GM12878 (cell line): ENCODE measurements at regions not wholly inside any gene's neighbourhood (a gene's known extent, or its start where the extent isn't known, plus 50 kb on each side); places are given as distances from the start of the nearest gene placed in this dataset.

Source experiments
- ATAC-seq: fragments of 200-7000 bp; cut with Tn5 transposase; 3 replicates; pipeline ENCODE4 v1.9.1; 2020; ENCODE audit warnings: mild to moderate bottlenecking, moderate library complexity
- BruUV-seq: library from RNA; stranded (reverse); fragments of 400-500 nt; replicated peaks from 2 replicates; lab custom pipeline; 2021; lab: Mats Ljungman, UMichigan
- CTCF ChIA-PET: fragments of 300-600 bp; sonication (Branson Sonifier 250); formaldehyde crosslinking; extraction: SDS; loops from one replicate; lab custom pipeline; 2021; ENCODE audit warnings: inconsistent platforms; lab: Yijun Ruan, JAX
- POLR2A ChIA-PET: fragments of 350-600 bp; formaldehyde crosslinking; extraction: SDS; loops from one replicate; lab custom pipeline; 2021; ENCODE audit warnings: inconsistent platforms; lab: Charles Lee
- RAD21 ChIA-PET: fragments of 300-600 bp; sonication (Branson Sonifier 250); formaldehyde crosslinking; loops from one replicate; lab custom pipeline; 2023; ENCODE audit warnings: antibody characterized with exemption; ENCODE audit not compliant: unreplicated experiment; lab: Charles Lee
- SMC1A ChIA-PET: fragments of 300-600 bp; sonication (Branson Sonifier 250); formaldehyde crosslinking; loops from one replicate; lab custom pipeline; 2023; ENCODE audit not compliant: unreplicated experiment, uncharacterized antibody; lab: Charles Lee
- DNase-seq: peaks from one replicate; pipeline ENCODE4 v3.0.0-alpha.2; 2011; ENCODE audit warnings: low read depth, low spot score
- FAIRE-seq: peaks from 3 replicates; lab custom pipeline; 2011; peaks lifted over from hg19 to GRCh38; lab: Jason Lieb, UNC
- H2AFZ ChIP-seq: 2 replicates; pipeline ENCODE4 v1.6.0; 2011; ENCODE audit warnings: low read depth, low read length, control low read depth; ENCODE audit not compliant: control insufficient read depth
- H3K27ac ChIP-seq: 2 replicates; pipeline ENCODE4 v1.5.1; 2011; ENCODE audit warnings: control low read depth; ENCODE audit not compliant: control insufficient read depth, insufficient read depth
- H3K27me3 ChIP-seq, 2 experiments: replicated peaks in 1 of 2; 2 replicates each; pipeline versions ENCODE4 v1.6.0 to v1.6.1; 2011; ENCODE audit warnings: low read length in 1 of 2; ENCODE audit not compliant: control insufficient read depth in 2 of 2, insufficient read depth in 2 of 2
- H3K36me3 ChIP-seq, 2 experiments: 2 replicates each; pipeline ENCODE4 v1.5.1; 2011; ENCODE audit warnings: low read length in 1 of 2; ENCODE audit not compliant: control insufficient read depth in 2 of 2, insufficient read depth in 2 of 2
- H3K4me1 ChIP-seq: 2 replicates; pipeline ENCODE4 v1.6.1; 2011; ENCODE audit warnings: mild to moderate bottlenecking, low read length, moderate library complexity, mixed read lengths; ENCODE audit not compliant: control insufficient read depth, insufficient read depth
- H3K4me2 ChIP-seq: 2 replicates; pipeline ENCODE4 v1.6.0; 2011; ENCODE audit warnings: control low read depth; ENCODE audit not compliant: control insufficient read depth, insufficient read depth
- H3K4me3 ChIP-seq: fragments of 200-600 bp; sonication (generic); 2 replicates; pipeline ENCODE4 v1.5.1; 2016
- H3K79me2 ChIP-seq: 2 replicates; pipeline ENCODE4 v1.6.0; 2011; ENCODE audit warnings: low read length; ENCODE audit not compliant: control insufficient read depth, insufficient read depth
- H3K9ac ChIP-seq: 2 replicates; pipeline ENCODE4 v1.8.0; 2011; ENCODE audit warnings: low read length, control low read depth, mixed read lengths; ENCODE audit not compliant: control insufficient read depth, insufficient read depth
- H3K9me3 ChIP-seq: replicated peaks from 3 replicates; pipeline ENCODE4 v1.5.1; 2011; ENCODE audit warnings: mild to moderate bottlenecking, low read length; ENCODE audit not compliant: control insufficient read depth, insufficient read depth
- H4K20me1 ChIP-seq: 2 replicates; pipeline ENCODE4 v1.6.0; 2011; ENCODE audit not compliant: control insufficient read depth, insufficient read depth
- CTCF ChIP-seq, 3 experiments: IDR thresholded peaks in 2 of 3; conservative IDR thresholded peaks in 1 of 3; 2 replicates each; pipeline ENCODE4 v1.5.1; 2011; ENCODE audit warnings: low read depth in 3 of 3, low read length in 3 of 3, mild to moderate bottlenecking in 3 of 3, control low read depth in 2 of 3, moderate library complexity in 2 of 3, inconsistent platforms in 1 of 3, mixed read lengths in 1 of 3; ENCODE audit not compliant: control insufficient read depth in 2 of 3, insufficient read depth in 1 of 3; ENCODE audit errors: extremely low read depth in 1 of 3
- RAD21 ChIP-seq: IDR thresholded peaks from 2 replicates; pipeline ENCODE4 v1.6.1; 2011; ENCODE audit warnings: mild to moderate bottlenecking, low read depth, low read length, moderate library complexity; ENCODE audit not compliant: insufficient read depth
- SMC3 ChIP-seq: IDR thresholded peaks from 2 replicates; pipeline ENCODE4 v1.6.1; 2011; ENCODE audit warnings: low read length, improper control_type of control experiment, borderline replicate concordance
- ZBTB4 ChIP-seq: fragments of 450-650 bp; formaldehyde crosslinking; IDR thresholded peaks from 2 replicates; pipeline ENCODE4 v1.4.0; 2022; ENCODE audit warnings: mild to moderate bottlenecking, moderate library complexity
- WGBS: methylation state at CpG from one replicate; pipeline ENCODE4 v1.1.6; 2016; ENCODE audit warnings: low lambda C conversion rate; ENCODE audit not compliant: insufficient replicate concordance, insufficient coverage; ENCODE audit errors: missing lambda C conversion rate; 5-methylcytosine and 5-hydroxymethylcytosine counted together
- in situ Hi-C: fragments of 300-500 bp; cut with MboI; formaldehyde crosslinking; loops from 9 replicates; pipeline ENCODE4 v1.14.3; 2018; ENCODE audit warnings: mixed read lengths
- intact Hi-C: fragments of 100-400 bp; cut with micrococcal nuclease; formaldehyde crosslinking; loops from one replicate; pipeline ENCODE4 v1.14.2; 2022; ENCODE audit not compliant: unreplicated experiment

GRCh38 chr7:19442016-19442785 lies 266.6 kb downstream of the POLR1F start:
- ATAC-seq, result peak; percentile 77
- Histone ChIP-seq H3K27ac (no peak overlapping the region), H4K20me1 (no peaks in the 10 kb centered on the region), H3K79me2 (no peaks in the 10 kb centered on the region), H3K4me2 (no peak overlapping the region), H3K4me3 (no peak overlapping the region), H3K36me3 (no peaks in the 10 kb centered on the region), H3K27me3 (no peaks in the 10 kb centered on the region), H3K9me3 (no peaks in the 10 kb centered on the region), H3K4me1 (no peaks in the 10 kb centered on the region), H3K9ac (no peak overlapping the region), H2AFZ (no peak overlapping the region)
- ChIA-PET SMC1A (no interaction called here), POLR2A (no interaction called here), RAD21 (no interaction called here), CTCF (interaction anchor here (1.1 kb wide), 1 partner anchor 320 kb away, joined by 3 read pairs; no protein-coding TSS in a partner anchor)
- BruUV-seq, result no TSS peak
- no peak for FAIRE-seq
- 14% methylated on average over 4 of the region's 4 CpGs for WGBS
- in situ Hi-C loops (no loop called here), intact Hi-C loops (no loop called here)
- no peak for DNase-seq
- TF ChIP-seq CTCF (IDR thresholded peaks at IDR 0.05 in 2 of 3, conservative IDR thresholded peaks at IDR 0.05 in 1 of 3; ENCODE audit: control insufficient read depth in 2 of 3, extremely low read depth in 1 of 3, insufficient read depth in 1 of 3, low read depth in 3 of 3, low read length in 3 of 3) (peak; percentile 21 to 33 (median 23); a peak in 3 of 6 replicates), SMC3 (peak; percentile 24; the same call in 1 of the 2 replicates), ZBTB4 (CRISPR knock-in tag) (no peak), RAD21 (peak; percentile 57)
